ENCODE measurements at regions not wholly inside any gene's neighbourhood (a gene's known extent, or its start where the extent isn't known, plus 50 kb on each side); places are given as distances from the start of the nearest gene placed in this dataset.
A peak's percentile ranks its signal among the peaks of the same experiment; 100 is the strongest.

DNA sequence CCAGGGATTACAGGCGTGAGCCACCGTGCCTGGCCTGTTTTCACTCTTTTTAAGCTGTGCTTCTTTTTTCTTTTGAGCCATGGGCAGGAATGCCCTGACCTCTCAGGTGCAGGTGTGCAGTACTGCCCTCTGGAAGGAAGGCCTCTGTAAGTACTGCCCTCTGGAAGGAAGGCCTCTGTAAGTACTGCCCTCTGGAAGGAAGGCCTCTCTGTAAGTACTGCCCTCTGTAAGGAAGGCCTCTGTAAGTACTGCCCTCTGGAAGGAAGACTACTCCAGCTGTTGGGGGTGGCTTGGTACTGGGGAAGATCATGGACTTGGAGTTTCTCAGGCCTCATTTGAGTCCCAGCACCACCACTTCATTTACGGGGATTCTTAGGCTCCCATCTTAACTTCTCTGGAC is 248.5 kb upstream of the ID2 start:
- Mint-ChIP-seq H3K4me3 (peak overlapping the region in 1 of 2 donors; percentile 45), H3K4me1 (peaks cover 47% of the 10 kb centered on the region)
- peak overlapping the region; percentile 16 to 54 for H3K27ac ChIP-seq (ENCODE audit: low read depth in 1 of 2, low read length in 2 of 2)

DNA sequence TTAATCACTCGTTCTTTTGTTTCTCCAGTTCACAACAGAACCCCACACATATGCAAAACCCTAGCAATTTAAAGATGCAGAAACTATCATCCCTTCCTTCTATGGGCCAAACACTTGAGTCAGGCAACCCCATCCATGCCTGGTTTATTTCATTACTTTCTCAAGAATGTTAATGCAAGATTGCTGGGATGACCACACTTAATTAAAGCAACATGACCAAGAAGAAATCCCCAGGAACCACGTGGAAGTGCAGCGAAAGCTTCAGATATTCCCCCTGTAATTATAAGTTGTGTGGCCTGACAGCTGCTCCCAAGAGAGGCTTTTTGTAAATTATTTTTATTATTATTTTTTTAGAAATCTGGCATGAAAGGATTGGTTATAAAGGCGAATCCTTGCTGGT is 246.2 kb upstream of the ID2 start:
- H3K4me2 ChIP-seq (replicated peaks; ENCODE audit: extremely low read depth, low read length, poor library complexity, severe bottlenecking), result no peak overlapping the region
- no peak overlapping the region for H2AFZ ChIP-seq (ENCODE audit: insufficient read depth, low read depth, low read length, poor library complexity, severe bottlenecking)
- H4K20me1 ChIP-seq (ENCODE audit: insufficient read depth, low read length), result no peaks in the 10 kb centered on the region
- peaks cover 0 to 3% of the 10 kb centered on the region in 2 donors for H3K36me3 Mint-ChIP-seq
- no peak overlapping the region for H3K9ac ChIP-seq (ENCODE audit: insufficient read depth, low read length, poor library complexity, severe bottlenecking)
- H3K9me3 ChIP-seq (replicated peaks in 1 of 2; ENCODE audit: control insufficient read depth in 1 of 2, insufficient read depth in 1 of 2, low read length in 2 of 2), result no peaks in the 10 kb centered on the region
- H3K27me3 ChIP-seq (ENCODE audit: control insufficient read depth in 2 of 2, insufficient read depth in 2 of 2, low read length in 2 of 2), result no peaks in the 10 kb centered on the region
- no peak for DNase-seq
- peaks cover 54% of the 10 kb centered on the region for H3K4me1 Mint-ChIP-seq
- H3K4me1 ChIP-seq (ENCODE audit: control insufficient read depth in 1 of 2, insufficient read depth in 2 of 2, low read length in 2 of 2), result peaks cover 53 to 56% of the 10 kb centered on the region in 2 donors
- H3K27ac ChIP-seq (ENCODE audit: low read depth in 1 of 2, low read length in 2 of 2), result no peak overlapping the region
- no peaks in the 10 kb centered on the region for H3K79me2 ChIP-seq (ENCODE audit: insufficient read depth, low read length)
- no peak overlapping the region for H3K4me3 Mint-ChIP-seq
- intact Hi-C loops (cut with micrococcal nuclease), result no loop called here
- peaks cover 0 to 3% (median 2%) of the 10 kb centered on the region in 3 donors for H3K27me3 Mint-ChIP-seq (ENCODE audit: low read depth in 3 of 3)
- H3K36me3 ChIP-seq (replicated peaks in 1 of 2; ENCODE audit: control insufficient read depth in 1 of 2, insufficient read depth in 2 of 2, low read length in 2 of 2), result no peaks in the 10 kb centered on the region
- peak overlapping the region in 2 of 7 donors; percentile 35 to 60 for H3K27ac Mint-ChIP-seq
- H3K4me3 ChIP-seq (replicated peaks in 1 of 3; ENCODE audit: low read depth in 2 of 3, low read length in 3 of 3), result no peak overlapping the region
- H3K9me3 Mint-ChIP-seq, result no peaks in the 10 kb centered on the region
- WGBS (ENCODE audit: insufficient coverage), result 100% methylated on average over 1 of the region's 4 CpGs
- TF ChIP-seq, protein P1, sequence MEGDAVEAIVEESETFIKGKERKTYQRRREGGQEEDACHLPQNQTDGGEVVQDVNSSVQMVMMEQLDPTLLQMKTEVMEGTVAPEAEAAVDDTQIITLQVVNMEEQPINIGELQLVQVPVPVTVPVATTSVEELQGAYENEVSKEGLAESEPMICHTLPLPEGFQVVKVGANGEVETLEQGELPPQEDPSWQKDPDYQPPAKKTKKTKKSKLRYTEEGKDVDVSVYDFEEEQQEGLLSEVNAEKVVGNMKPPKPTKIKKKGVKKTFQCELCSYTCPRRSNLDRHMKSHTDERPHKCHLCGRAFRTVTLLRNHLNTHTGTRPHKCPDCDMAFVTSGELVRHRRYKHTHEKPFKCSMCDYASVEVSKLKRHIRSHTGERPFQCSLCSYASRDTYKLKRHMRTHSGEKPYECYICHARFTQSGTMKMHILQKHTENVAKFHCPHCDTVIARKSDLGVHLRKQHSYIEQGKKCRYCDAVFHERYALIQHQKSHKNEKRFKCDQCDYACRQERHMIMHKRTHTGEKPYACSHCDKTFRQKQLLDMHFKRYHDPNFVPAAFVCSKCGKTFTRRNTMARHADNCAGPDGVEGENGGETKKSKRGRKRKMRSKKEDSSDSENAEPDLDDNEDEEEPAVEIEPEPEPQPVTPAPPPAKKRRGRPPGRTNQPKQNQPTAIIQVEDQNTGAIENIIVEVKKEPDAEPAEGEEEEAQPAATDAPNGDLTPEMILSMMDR (IDR thresholded peaks at IDR 0.05), result no peak

More for the DNA sequence above, 248.5 kb upstream of the ID2 start:
- H3K36me3 ChIP-seq (replicated peaks in 1 of 2; ENCODE audit: control insufficient read depth in 1 of 2, insufficient read depth in 2 of 2, low read length in 2 of 2), result no peaks in the 10 kb centered on the region
- peak overlapping the region; percentile 54 for H3K4me2 ChIP-seq (replicated peaks; ENCODE audit: extremely low read depth, low read length, poor library complexity, severe bottlenecking)
- Mint-ChIP-seq H3K27me3 (ENCODE audit: low read depth in 3 of 3) (peaks cover 0 to 4% (median 3%) of the 10 kb centered on the region in 3 donors), H3K9me3 (no peaks in the 10 kb centered on the region), H3K36me3 (no peaks in the 10 kb centered on the region), H3K27ac (peak overlapping the region; percentile 69 to 89 (median 81))
- H3K4me1 ChIP-seq (ENCODE audit: control insufficient read depth in 1 of 2, insufficient read depth in 2 of 2, low read length in 2 of 2), result peaks cover 41 to 52% of the 10 kb centered on the region in 2 donors
- H2AFZ ChIP-seq (ENCODE audit: insufficient read depth, low read depth, low read length, poor library complexity, severe bottlenecking), result peak overlapping the region; percentile 65
- WGBS (ENCODE audit: insufficient coverage), result 86% methylated on average over 2 of the region's 3 CpGs
- no peak for DNase-seq
- H3K4me3 ChIP-seq (replicated peaks in 1 of 3; ENCODE audit: low read depth in 2 of 3, low read length in 3 of 3), result peak overlapping the region in 1 of 3 experiments; percentile 60
- TF ChIP-seq, protein P1 (IDR thresholded peaks at IDR 0.05), result no peak
- H3K79me2 ChIP-seq (ENCODE audit: insufficient read depth, low read length), result no peaks in the 10 kb centered on the region
- no peak overlapping the region for H3K9ac ChIP-seq (ENCODE audit: insufficient read depth, low read length, poor library complexity, severe bottlenecking)
- no peaks in the 10 kb centered on the region for H4K20me1 ChIP-seq (ENCODE audit: insufficient read depth, low read length)
- no peaks in the 10 kb centered on the region for H3K9me3 ChIP-seq (replicated peaks in 1 of 2; ENCODE audit: control insufficient read depth in 1 of 2, insufficient read depth in 1 of 2, low read length in 2 of 2)
- intact Hi-C loops (cut with micrococcal nuclease), result no loop called here
- no peaks in the 10 kb centered on the region for H3K27me3 ChIP-seq (ENCODE audit: control insufficient read depth in 2 of 2, insufficient read depth in 2 of 2, low read length in 2 of 2)

Data from CD14-positive monocyte (primary cell).